K562 (cell line): ENCODE measurements at regions not wholly inside any gene's neighbourhood (a gene's known extent, or its start where the extent isn't known, plus 50 kb on each side); places are given as distances from the start of the nearest gene placed in this dataset.

Experiments
- CHD2 ChIP-seq: IDR thresholded peaks from 2 replicates; pipeline ENCODE4 v1.6.1; 2011; ENCODE audit warnings: low read depth, low read length
- ESRRB ChIP-seq: fragments of 250-450 bp; sonication (Bioruptor Pico); IDR thresholded peaks from 2 replicates; pipeline ENCODE4 v1.5.0; 2020; ENCODE audit warnings: mild to moderate bottlenecking, moderate library complexity, borderline replicate concordance
- HMGN3 ChIP-seq: IDR thresholded peaks from 2 replicates; pipeline ENCODE4 v1.6.1; 2011; ENCODE audit warnings: borderline replicate concordance, low read depth, mild to moderate bottlenecking, mixed read lengths, low read length; ENCODE audit not compliant: insufficient read length; ENCODE audit errors: extremely low read depth
- SETDB1 ChIP-seq: IDR thresholded peaks from one replicate; pipeline ENCODE4 v1.6.1; 2012; ENCODE audit warnings: low read length, control low read depth, inconsistent platforms
- SREBF1 ChIP-seq: fragments of 150-350 bp; IDR thresholded peaks from 2 replicates; pipeline ENCODE4 v1.6.1; 2014; ENCODE audit warnings: antibody characterized with exemption, low read depth, low read length, borderline replicate concordance
- TAF9B ChIP-seq: fragments of 450-650 bp; IDR thresholded peaks from 2 replicates; pipeline ENCODE4 v1.6.1; 2018; ENCODE audit warnings: mild to moderate bottlenecking; ENCODE audit not compliant: partially characterized antibody
- ZEB2 ChIP-seq: fragments of 450-650 bp; IDR thresholded peaks from 2 replicates; pipeline ENCODE4 v1.6.1; 2016
- ZNF174 ChIP-seq: fragments of 250-450 bp; sonication (Bioruptor Pico); IDR thresholded peaks from 2 replicates; pipeline ENCODE4 v1.4.0; 2020; ENCODE audit warnings: mild to moderate bottlenecking
- TF ChIP-seq, protein P1 (sequence below), 2 experiments: fragments of 450-650 bp; IDR thresholded peaks; 2 replicates each; pipeline ENCODE4 v1.6.1; 2016
- TF ChIP-seq, protein P2 (sequence below): fragments of 250-450 bp; sonication (Bioruptor Pico); IDR thresholded peaks from 2 replicates; pipeline ENCODE4 v1.8.0; 2021; ENCODE audit warnings: moderate library complexity, mild to moderate bottlenecking, inconsistent platforms
- TF ChIP-seq, protein P3 (sequence below): fragments of 450-650 bp; formaldehyde crosslinking; IDR thresholded peaks from 2 replicates; pipeline ENCODE4 v1.4.0; 2020; ENCODE audit warnings: mild to moderate bottlenecking, moderate library complexity
- TF ChIP-seq, protein P4 (sequence below): fragments of 450-650 bp; IDR thresholded peaks from 2 replicates; pipeline ENCODE4 v1.6.1; 2018; ENCODE audit warnings: mild to moderate bottlenecking, low read depth; ENCODE audit not compliant: partially characterized antibody
- TF ChIP-seq, protein P5 (sequence below): fragments of 450-650 bp; formaldehyde crosslinking; IDR thresholded peaks from 2 replicates; pipeline ENCODE4 v1.4.0; 2020; ENCODE audit warnings: mild to moderate bottlenecking, mixed read lengths

DNA sequence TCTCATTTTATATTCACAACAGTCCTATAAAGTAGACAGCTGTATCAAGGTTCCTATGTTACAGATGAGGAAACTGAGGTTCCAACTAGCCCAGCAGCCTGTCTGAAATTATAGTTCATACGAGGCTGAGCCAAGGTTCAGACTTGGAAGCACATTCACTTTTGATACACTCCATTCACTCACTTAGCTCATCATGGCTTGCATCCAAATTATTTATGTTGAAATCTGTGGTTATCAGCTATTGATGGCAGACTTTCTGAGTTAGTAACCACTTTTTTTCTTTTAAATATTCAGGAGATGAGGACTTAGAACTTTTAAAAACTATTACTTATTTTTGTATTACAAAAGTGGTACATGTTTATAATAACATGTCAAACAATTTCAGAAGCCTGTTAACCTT, 188.2 kb downstream of the MTX2 start (continued):
- TF ChIP-seq, protein P1, sequence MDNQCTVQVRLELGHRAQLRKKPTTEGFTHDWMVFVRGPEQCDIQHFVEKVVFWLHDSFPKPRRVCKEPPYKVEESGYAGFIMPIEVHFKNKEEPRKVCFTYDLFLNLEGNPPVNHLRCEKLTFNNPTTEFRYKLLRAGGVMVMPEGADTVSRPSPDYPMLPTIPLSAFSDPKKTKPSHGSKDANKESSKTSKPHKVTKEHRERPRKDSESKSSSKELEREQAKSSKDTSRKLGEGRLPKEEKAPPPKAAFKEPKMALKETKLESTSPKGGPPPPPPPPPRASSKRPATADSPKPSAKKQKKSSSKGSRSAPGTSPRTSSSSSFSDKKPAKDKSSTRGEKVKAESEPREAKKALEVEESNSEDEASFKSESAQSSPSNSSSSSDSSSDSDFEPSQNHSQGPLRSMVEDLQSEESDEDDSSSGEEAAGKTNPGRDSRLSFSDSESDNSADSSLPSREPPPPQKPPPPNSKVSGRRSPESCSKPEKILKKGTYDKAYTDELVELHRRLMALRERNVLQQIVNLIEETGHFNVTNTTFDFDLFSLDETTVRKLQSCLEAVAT (IDR thresholded peaks at IDR 0.05), result no peak
- TF ChIP-seq, protein P2, sequence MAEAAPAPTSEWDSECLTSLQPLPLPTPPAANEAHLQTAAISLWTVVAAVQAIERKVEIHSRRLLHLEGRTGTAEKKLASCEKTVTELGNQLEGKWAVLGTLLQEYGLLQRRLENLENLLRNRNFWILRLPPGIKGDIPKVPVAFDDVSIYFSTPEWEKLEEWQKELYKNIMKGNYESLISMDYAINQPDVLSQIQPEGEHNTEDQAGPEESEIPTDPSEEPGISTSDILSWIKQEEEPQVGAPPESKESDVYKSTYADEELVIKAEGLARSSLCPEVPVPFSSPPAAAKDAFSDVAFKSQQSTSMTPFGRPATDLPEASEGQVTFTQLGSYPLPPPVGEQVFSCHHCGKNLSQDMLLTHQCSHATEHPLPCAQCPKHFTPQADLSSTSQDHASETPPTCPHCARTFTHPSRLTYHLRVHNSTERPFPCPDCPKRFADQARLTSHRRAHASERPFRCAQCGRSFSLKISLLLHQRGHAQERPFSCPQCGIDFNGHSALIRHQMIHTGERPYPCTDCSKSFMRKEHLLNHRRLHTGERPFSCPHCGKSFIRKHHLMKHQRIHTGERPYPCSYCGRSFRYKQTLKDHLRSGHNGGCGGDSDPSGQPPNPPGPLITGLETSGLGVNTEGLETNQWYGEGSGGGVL (CRISPR knock-in tag), result no peak
- TF ChIP-seq SREBF1 (no peak), ESRRB (CRISPR knock-in tag) (no peak), ZEB2 (no peak), SETDB1 (no peak), HMGN3 (no peak), TAF9B (no peak), CHD2 (no peak), ZNF174 (CRISPR knock-in tag) (no peak)
- TF ChIP-seq, protein P3, sequence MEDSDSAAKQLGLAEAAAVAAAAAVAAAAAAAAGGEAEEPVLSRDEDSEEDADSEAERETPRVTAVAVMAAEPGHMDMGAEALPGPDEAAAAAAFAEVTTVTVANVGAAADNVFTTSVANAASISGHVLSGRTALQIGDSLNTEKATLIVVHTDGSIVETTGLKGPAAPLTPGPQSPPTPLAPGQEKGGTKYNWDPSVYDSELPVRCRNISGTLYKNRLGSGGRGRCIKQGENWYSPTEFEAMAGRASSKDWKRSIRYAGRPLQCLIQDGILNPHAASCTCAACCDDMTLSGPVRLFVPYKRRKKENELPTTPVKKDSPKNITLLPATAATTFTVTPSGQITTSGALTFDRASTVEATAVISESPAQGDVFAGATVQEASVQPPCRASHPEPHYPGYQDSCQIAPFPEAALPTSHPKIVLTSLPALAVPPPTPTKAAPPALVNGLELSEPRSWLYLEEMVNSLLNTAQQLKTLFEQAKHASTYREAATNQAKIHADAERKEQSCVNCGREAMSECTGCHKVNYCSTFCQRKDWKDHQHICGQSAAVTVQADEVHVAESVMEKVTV (CRISPR knock-in tag), result no peak
- TF ChIP-seq, protein P4, sequence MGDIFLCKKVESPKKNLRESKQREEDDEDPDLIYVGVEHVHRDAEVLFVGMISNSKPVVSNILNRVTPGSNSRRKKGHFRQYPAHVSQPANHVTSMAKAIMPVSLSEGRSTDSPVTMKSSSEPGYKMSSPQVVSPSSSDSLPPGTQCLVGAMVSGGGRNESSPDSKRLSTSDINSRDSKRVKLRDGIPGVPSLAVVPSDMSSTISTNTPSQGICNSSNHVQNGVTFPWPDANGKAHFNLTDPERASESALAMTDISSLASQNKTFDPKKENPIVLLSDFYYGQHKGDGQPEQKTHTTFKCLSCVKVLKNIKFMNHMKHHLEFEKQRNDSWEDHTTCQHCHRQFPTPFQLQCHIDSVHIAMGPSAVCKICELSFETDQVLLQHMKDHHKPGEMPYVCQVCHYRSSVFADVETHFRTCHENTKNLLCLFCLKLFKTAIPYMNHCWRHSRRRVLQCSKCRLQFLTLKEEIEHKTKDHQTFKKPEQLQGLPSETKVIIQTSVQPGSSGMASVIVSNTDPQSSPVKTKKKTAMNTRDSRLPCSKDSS, result no peak
- TF ChIP-seq, protein P5, sequence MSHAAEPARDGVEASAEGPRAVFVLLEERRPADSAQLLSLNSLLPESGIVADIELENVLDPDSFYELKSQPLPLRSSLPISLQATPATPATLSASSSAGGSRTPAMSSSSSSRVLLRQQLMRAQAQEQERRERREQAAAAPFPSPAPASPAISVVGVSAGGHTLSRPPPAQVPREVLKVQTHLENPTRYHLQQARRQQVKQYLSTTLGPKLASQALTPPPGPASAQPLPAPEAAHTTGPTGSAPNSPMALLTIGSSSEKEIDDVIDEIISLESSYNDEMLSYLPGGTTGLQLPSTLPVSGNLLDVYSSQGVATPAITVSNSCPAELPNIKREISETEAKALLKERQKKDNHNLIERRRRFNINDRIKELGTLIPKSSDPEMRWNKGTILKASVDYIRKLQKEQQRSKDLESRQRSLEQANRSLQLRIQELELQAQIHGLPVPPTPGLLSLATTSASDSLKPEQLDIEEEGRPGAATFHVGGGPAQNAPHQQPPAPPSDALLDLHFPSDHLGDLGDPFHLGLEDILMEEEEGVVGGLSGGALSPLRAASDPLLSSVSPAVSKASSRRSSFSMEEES, result no peak
